Pons (tissue), 1 donor: ENCODE measurements at regions not wholly inside any gene's neighbourhood (a gene's known extent, or its start where the extent isn't known, plus 50 kb on each side); places are given as distances from the start of the nearest gene placed in this dataset.

Experiments
- DNase-seq: peaks from one replicate; pipeline ENCODE4 v3.0.0-alpha.2; 2016; ENCODE audit warnings: low spot score

GRCh38 chr2:185147361-185147760 lies 549.0 kb downstream of the ZNF804A start:
- DNase-seq: no peak

GRCh38 chr2:185152186-185152585 lies 553.9 kb downstream of the ZNF804A start:
- DNase-seq: no peak

GRCh38 chr2:185161701-185162100 lies 563.4 kb downstream of the ZNF804A start:
- no peak for DNase-seq

- no peak for DNase-seq
Measured at GRCh38 chr2:185174353-185174752, 564.3 kb upstream of the FSIP2 start.

- DNase-seq: no peak
Measured at GRCh38 chr2:185179743-185180142, 558.9 kb upstream of the FSIP2 start.

GRCh38 chr2:185181901-185182300 lies 556.7 kb upstream of the FSIP2 start:
- DNase-seq: no peak

- DNase-seq: no peak
Measured at GRCh38 chr2:185185044-185185443, 553.6 kb upstream of the FSIP2 start.

- DNase-seq: no peak
Measured at GRCh38 chr2:185187421-185187820, 551.2 kb upstream of the FSIP2 start.

GRCh38 chr2:185188656-185189055 lies 549.9 kb upstream of the FSIP2 start:
- DNase-seq: no peak

GRCh38 chr2:185201063-185201462 lies 537.5 kb upstream of the FSIP2 start:
- no peak for DNase-seq

- DNase-seq: no peak
Measured at GRCh38 chr2:185202381-185202780, 536.2 kb upstream of the FSIP2 start.

- no peak for DNase-seq
Measured at GRCh38 chr2:185202945-185203528, 535.6 kb upstream of the FSIP2 start.

GRCh38 chr2:185208261-185208660 lies 530.3 kb upstream of the FSIP2 start:
- DNase-seq: peak; percentile 55

GRCh38 chr2:185215497-185215896 lies 523.1 kb upstream of the FSIP2 start:
- DNase-seq: no peak

- peak; percentile 26 for DNase-seq
Measured at GRCh38 chr2:185219981-185220380, 518.6 kb upstream of the FSIP2 start.

- no peak for DNase-seq
Measured at GRCh38 chr2:185222311-185222710, 516.3 kb upstream of the FSIP2 start.

GRCh38 chr2:185227391-185227790 lies 511.2 kb upstream of the FSIP2 start:
- DNase-seq: no peak

GRCh38 chr2:185239491-185239890 lies 499.1 kb upstream of the FSIP2 start:
- DNase-seq: no peak

- DNase-seq: no peak
Measured at GRCh38 chr2:185240796-185241195, 497.8 kb upstream of the FSIP2 start.

- no peak for DNase-seq
Measured at GRCh38 chr2:185241556-185241955, 497.0 kb upstream of the FSIP2 start.

GRCh38 chr2:185242462-185242861 lies 496.1 kb upstream of the FSIP2 start:
- no peak for DNase-seq

- DNase-seq: no peak
Measured at GRCh38 chr2:185245216-185245615, 493.4 kb upstream of the FSIP2 start.

- no peak for DNase-seq
Measured at GRCh38 chr2:185245806-185246205, 492.8 kb upstream of the FSIP2 start.

- no peak for DNase-seq
Measured at GRCh38 chr2:185246717-185247116, 491.9 kb upstream of the FSIP2 start.

- DNase-seq: no peak
Measured at GRCh38 chr2:185255566-185255965, 483.0 kb upstream of the FSIP2 start.
